OCI-LY3 (cell line): ENCODE measurements at regions not wholly inside any gene's neighbourhood (a gene's known extent, or its start where the extent isn't known, plus 50 kb on each side); places are given as distances from the start of the nearest gene placed in this dataset.

Source experiments
- CTCF ChIP-seq: fragments of 200-600, 300-600 bp; sonication (generic); IDR thresholded peaks from 2 replicates; pipeline ENCODE4 v1.5.1; 2014; ENCODE audit warnings: antibody characterized with exemption, low read length, low read depth
- EZH2phosphoT487 ChIP-seq: fragments of 200-600 bp; shearing (Covaris generic); IDR thresholded peaks from 2 replicates; pipeline ENCODE4 v1.6.1; 2018; ENCODE audit warnings: antibody characterized with exemption, mixed run types, low read depth

- no peak for TF ChIP-seq CTCF
- TF ChIP-seq EZH2phosphoT487 = no peak
These were observed 74.7 kb upstream of the OLFM3 start for GRCh38 chr1:102071451-102071850.
